ENCODE measurements at regions not wholly inside any gene's neighbourhood (a gene's known extent, or its start where the extent isn't known, plus 50 kb on each side); places are given as distances from the start of the nearest gene placed in this dataset.

DNA sequence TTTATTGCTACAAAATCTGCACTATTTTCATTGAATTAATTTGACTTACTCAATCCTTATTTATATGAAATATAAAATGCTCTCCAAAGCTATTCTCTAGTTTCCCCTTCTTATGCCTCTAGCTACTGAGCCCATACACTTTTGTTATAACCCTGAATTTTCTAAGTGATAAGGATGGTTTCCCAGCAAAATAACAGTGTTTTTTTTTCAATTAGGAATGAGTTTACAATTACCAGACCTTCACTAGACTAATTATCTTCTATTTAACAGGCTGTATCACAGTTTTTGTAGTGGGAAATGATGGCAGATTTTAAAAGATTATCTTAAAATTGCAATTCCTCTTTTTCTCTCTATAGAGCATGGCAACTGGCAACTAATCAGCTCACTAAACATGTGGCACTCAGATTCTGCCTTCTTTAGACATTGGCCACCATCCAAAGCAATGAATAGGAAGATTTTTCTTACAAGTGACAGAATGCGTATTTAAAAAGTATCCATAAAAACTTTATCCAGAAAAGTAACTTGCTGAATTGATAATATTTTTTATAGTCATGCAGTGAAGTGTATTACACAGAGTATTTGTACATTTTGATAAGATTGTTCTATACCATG is 585.7 kb upstream of the ZNF608 start:
- TF ChIP-seq, protein P1, sequence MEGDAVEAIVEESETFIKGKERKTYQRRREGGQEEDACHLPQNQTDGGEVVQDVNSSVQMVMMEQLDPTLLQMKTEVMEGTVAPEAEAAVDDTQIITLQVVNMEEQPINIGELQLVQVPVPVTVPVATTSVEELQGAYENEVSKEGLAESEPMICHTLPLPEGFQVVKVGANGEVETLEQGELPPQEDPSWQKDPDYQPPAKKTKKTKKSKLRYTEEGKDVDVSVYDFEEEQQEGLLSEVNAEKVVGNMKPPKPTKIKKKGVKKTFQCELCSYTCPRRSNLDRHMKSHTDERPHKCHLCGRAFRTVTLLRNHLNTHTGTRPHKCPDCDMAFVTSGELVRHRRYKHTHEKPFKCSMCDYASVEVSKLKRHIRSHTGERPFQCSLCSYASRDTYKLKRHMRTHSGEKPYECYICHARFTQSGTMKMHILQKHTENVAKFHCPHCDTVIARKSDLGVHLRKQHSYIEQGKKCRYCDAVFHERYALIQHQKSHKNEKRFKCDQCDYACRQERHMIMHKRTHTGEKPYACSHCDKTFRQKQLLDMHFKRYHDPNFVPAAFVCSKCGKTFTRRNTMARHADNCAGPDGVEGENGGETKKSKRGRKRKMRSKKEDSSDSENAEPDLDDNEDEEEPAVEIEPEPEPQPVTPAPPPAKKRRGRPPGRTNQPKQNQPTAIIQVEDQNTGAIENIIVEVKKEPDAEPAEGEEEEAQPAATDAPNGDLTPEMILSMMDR (IDR thresholded peaks at IDR 0.05), result no peak
- no peak for TF ChIP-seq EZH2phosphoT487 (IDR thresholded peaks at IDR 0.05)
